Heart left ventricle (tissue), 13 donors: ENCODE measurements at regions not wholly inside any gene's neighbourhood (a gene's known extent, or its start where the extent isn't known, plus 50 kb on each side); places are given as distances from the start of the nearest gene placed in this dataset.

ENCODE experiments used
- CTCF ChIP-seq, 12 donors: fragments of 200-600 bp; sonication (generic) in 4 of 12; IDR thresholded peaks; one replicate each; pipeline versions ENCODE4 v1.5.0 to v1.8.0; 2018 to 2022; ENCODE audit warnings: antibody characterized with exemption in 12 of 12, mild to moderate bottlenecking in 5 of 12
- POLR2A ChIP-seq, 2 donors: fragments of 450-650 bp; IDR thresholded peaks; one replicate each; pipeline ENCODE4 v1.6.1; 2017; ENCODE audit warnings: antibody characterized with exemption in 2 of 2, mild to moderate bottlenecking in 2 of 2, moderate library complexity in 2 of 2
- donor health status: ischemic (EF 13 %, LVEDD 7.1; RV severe dilation, severe dysfunction).
- donor health status: DM: no; HTN: yes; CAD: no.
- donor health status: DM: no; HTN: no; CAD: no.
- donor health status: ischemic (EF 25% LVEDD 6.9; RV normal size, moderate dysfunction).
- donor health status: ischemic (EF 25% LVEDD 5.7; RV mildly dilated, moderate dysfunction).
- donor health status: ischemic (EF 35%, LVEDD 5.7; RV mildly dilated, moderate dysfunction).
- donor health status: nonischemic (EF 11% LVEDD 7.7; RV severe dilation, severe dysfunction).
- donor health status: DM: yes; HTN: yes; CAD: no.
- donor health status: PGD.
- donor health status: ischemic (EF 29% LVEDD 5.4; RV normal size, mild dysfunction).
- donor health status: nonischemic (EF 23%, LVEDD 6.1; RV moderate dilation, normal function).

GRCh38 chr1:90574692-90575370 lies 142.3 kb downstream of the BARHL2 start:
- no peak for TF ChIP-seq POLR2A (IDR thresholded peaks at IDR 0.05)
- TF ChIP-seq CTCF (IDR thresholded peaks at IDR 0.05): no peak
